Stimulated activated memory B cell treated with anti-CD40 and anti-IgM and Interleukin-4, amounts not matched to agents 10 μg/mL and 1 μg/mL and 100 μg/mL, for 72 hours (primary cell): ENCODE measurements at regions not wholly inside any gene's neighbourhood (a gene's known extent, or its start where the extent isn't known, plus 50 kb on each side); places are given as distances from the start of the nearest gene placed in this dataset.
"Not testable (repeated sequence)": the region's sequence is repeated elsewhere in the genome, so short reads cannot be mapped to it uniquely, and the experiment has no call there.

Experiments
- ATAC-seq: fragments of 150-1000 bp; cut with Tn5 transposase; 2 replicates; pipeline ENCODE4 v1.10.0; 2021
- H3K27ac Mint-ChIP-seq: one replicate; pipeline ENCODE4 v1.8.0; 2022; ENCODE audit warnings: mild to moderate bottlenecking, mixed read lengths
- H3K27me3 Mint-ChIP-seq: one replicate; pipeline ENCODE4 v1.8.0; 2022; ENCODE audit warnings: mixed read lengths
- H3K36me3 Mint-ChIP-seq: one replicate; pipeline ENCODE4 v1.8.0; 2022; ENCODE audit warnings: mixed read lengths
- H3K4me1 Mint-ChIP-seq: one replicate; pipeline ENCODE4 v1.8.0; 2022; ENCODE audit warnings: mixed read lengths
- H3K4me3 Mint-ChIP-seq: one replicate; pipeline ENCODE4 v1.8.0; 2022; ENCODE audit warnings: mild to moderate bottlenecking, moderate library complexity, mixed read lengths
- H3K9me3 Mint-ChIP-seq: one replicate; pipeline ENCODE4 v1.8.0; 2022; ENCODE audit warnings: mixed read lengths

GRCh38 chr3:173342679-173343078 is 54.9 kb upstream of the NLGN1 start:
- Mint-ChIP-seq H3K27me3 (no peaks in the 10 kb centered on the region), H3K4me3 (no peak overlapping the region), H3K4me1 (no peaks in the 10 kb centered on the region), H3K36me3 (no peaks in the 10 kb centered on the region), H3K9me3 (peaks cover 2% of the 10 kb centered on the region), H3K27ac (no peak overlapping the region)
- no peak for ATAC-seq

- Mint-ChIP-seq H3K27ac (no peak overlapping the region), H3K4me3 (no peak overlapping the region), H3K9me3 (peaks cover 2% of the 10 kb centered on the region), H3K27me3 (no peaks in the 10 kb centered on the region), H3K4me1 (no peaks in the 10 kb centered on the region), H3K36me3 (no peaks in the 10 kb centered on the region)
- no peak for ATAC-seq
Observed at GRCh38 chr3:173340626-173341025, 56.9 kb upstream of the NLGN1 start.

GRCh38 chr3:173336261-173336660 is 61.3 kb upstream of the NLGN1 start:
- Mint-ChIP-seq H3K36me3 (no peaks in the 10 kb centered on the region), H3K27me3 (no peaks in the 10 kb centered on the region), H3K4me3 (no peak overlapping the region), H3K9me3 (peaks cover 8% of the 10 kb centered on the region), H3K27ac (no peak overlapping the region), H3K4me1 (no peaks in the 10 kb centered on the region)
- ATAC-seq: no peak

- no peak overlapping the region for H3K4me3 Mint-ChIP-seq
- no peaks in the 10 kb centered on the region for H3K27me3 Mint-ChIP-seq
- ATAC-seq: no peak
- peaks cover 2% of the 10 kb centered on the region for H3K9me3 Mint-ChIP-seq
- no peaks in the 10 kb centered on the region for H3K4me1 Mint-ChIP-seq
- H3K27ac Mint-ChIP-seq: no peak overlapping the region
- no peaks in the 10 kb centered on the region for H3K36me3 Mint-ChIP-seq
Observed at GRCh38 chr3:173306110-173306509, 91.4 kb upstream of the NLGN1 start.

DNA sequence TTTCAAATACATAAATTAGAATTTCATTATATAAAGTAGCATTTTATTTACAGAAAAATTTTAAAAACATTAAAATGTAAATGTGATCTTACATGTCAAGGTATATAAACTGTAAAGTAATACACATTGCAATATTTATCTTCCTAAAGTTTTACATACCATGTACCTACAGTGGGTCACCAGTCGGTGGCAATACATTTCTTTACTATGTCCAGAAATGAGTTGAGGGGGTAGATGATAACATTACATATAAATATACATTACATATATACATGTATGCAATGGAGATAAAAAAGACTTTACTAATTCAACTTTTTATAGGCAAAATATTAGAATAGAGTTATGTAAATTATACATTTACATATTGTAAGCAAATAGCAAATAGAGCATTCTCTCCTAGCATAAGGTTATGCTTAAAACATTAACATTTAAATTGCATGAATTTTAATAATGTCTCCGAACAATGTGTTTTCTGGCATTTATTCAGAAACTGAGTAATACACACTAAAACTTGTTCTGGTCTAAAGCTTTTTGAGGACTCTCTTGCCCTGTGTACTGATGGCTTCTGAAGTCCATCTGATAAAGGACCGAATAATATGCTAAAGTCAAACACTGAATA is 93.3 kb upstream of the NLGN1 start:
- H3K27ac Mint-ChIP-seq: no peak overlapping the region
- H3K9me3 Mint-ChIP-seq: no peaks in the 10 kb centered on the region
- H3K27me3 Mint-ChIP-seq: no peaks in the 10 kb centered on the region
- no peak for ATAC-seq
- no peaks in the 10 kb centered on the region for H3K36me3 Mint-ChIP-seq
- H3K4me3 Mint-ChIP-seq: no peak overlapping the region
- H3K4me1 Mint-ChIP-seq: no peaks in the 10 kb centered on the region

DNA sequence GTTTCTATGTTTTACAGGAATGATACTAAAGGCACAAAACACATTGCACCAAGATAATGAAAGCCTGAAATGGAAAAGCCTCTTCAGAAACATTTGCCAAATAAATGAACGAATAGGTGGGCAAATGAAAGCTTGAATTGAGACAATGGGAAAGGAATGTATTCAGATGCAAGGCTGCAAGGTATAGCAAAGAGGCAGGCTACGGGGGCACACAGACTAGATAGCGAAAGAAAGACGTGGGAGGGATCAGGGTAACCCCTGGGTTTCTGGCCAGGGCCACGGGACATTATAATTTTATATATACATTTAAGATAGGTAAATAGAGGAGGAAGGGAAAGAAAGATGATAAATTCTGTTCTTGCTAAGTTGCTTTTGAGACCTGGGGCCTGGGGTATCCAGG is 95.9 kb upstream of the NLGN1 start:
- no peaks in the 10 kb centered on the region for H3K36me3 Mint-ChIP-seq
- H3K4me1 Mint-ChIP-seq: no peaks in the 10 kb centered on the region
- H3K4me3 Mint-ChIP-seq: no peak overlapping the region
- H3K9me3 Mint-ChIP-seq: peaks cover 1% of the 10 kb centered on the region
- no peak for ATAC-seq
- no peaks in the 10 kb centered on the region for H3K27me3 Mint-ChIP-seq
- no peak overlapping the region for H3K27ac Mint-ChIP-seq

- no peak for ATAC-seq
- no peak overlapping the region for H3K27ac Mint-ChIP-seq
- H3K36me3 Mint-ChIP-seq: no peaks in the 10 kb centered on the region
- H3K4me3 Mint-ChIP-seq: no peak overlapping the region
- H3K4me1 Mint-ChIP-seq: no peaks in the 10 kb centered on the region
- H3K27me3 Mint-ChIP-seq: no peaks in the 10 kb centered on the region
- peaks cover 10% of the 10 kb centered on the region for H3K9me3 Mint-ChIP-seq
Observed at GRCh38 chr3:173289072-173289471, 108.5 kb upstream of the NLGN1 start.

DNA sequence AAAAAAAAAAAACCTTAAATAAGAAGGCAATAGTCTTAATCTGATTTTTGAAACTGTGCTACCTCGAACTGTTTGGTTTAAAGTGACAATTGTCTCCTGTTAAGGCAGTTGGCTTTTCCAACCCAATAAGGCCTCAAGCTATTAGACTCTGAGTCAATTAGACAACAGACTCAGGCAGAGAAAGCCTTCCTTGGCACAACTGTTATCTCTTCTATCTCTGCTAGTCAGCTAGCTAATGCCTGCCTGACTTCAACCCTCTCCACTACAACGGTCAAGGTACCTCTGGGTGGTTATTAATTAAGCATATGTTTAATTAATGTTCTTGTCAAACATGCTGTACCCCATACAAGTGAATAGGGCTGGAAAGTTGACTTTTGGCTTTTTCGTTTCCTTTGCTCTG is 110.2 kb upstream of the NLGN1 start:
- no peak overlapping the region for H3K4me3 Mint-ChIP-seq
- H3K27ac Mint-ChIP-seq: no peak overlapping the region
- peaks cover 6% of the 10 kb centered on the region for H3K9me3 Mint-ChIP-seq
- no peaks in the 10 kb centered on the region for H3K4me1 Mint-ChIP-seq
- H3K36me3 Mint-ChIP-seq: no peaks in the 10 kb centered on the region
- no peak for ATAC-seq
- no peaks in the 10 kb centered on the region for H3K27me3 Mint-ChIP-seq

DNA sequence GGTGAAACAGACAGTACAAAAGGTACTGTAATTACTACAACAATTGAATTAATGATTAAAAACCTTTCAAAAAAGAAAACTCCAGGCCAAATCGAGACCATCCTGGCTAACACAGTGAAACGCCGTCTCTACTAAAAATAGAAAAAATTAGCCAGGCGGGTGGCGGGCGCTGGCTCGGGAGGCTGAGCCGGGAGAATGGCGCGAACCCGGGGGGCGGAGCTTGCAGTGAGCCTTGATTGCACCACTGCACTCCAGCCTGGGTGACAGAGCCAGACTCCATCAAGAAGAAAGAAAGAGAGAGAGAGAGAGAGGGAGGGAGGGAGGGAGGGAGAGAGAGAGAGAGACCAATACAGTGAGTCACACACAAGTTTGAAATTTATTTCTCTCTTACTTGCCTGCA is 111.0 kb upstream of the NLGN1 start:
- ATAC-seq, H3K27me3 Mint-ChIP-seq, H3K4me1 Mint-ChIP-seq, H3K4me3 Mint-ChIP-seq, H3K9me3 Mint-ChIP-seq, H3K27ac Mint-ChIP-seq, H3K36me3 Mint-ChIP-seq: not testable (repeated sequence)

DNA sequence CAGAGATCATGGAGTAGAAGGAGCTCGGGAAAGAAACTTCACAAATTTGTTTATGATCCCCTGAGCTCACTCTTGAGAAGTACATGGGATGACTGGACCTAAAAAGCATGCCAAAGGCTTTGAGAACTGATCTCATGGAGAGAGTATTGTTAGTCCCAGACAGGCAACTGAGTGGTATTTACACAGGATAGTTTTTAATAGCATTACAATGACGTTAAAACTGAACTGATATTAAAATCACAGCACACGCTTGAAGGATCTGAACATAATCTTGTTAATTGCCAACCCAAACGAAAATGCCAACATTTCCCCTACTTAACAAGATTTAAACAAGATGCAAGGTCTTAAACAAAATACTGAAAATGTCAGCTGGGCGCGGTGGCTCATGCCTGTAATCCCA is 113.2 kb upstream of the NLGN1 start:
- Mint-ChIP-seq H3K36me3 (no peaks in the 10 kb centered on the region), H3K27me3 (no peaks in the 10 kb centered on the region), H3K4me3 (no peak overlapping the region), H3K9me3 (peaks cover 6% of the 10 kb centered on the region), H3K27ac (no peak overlapping the region), H3K4me1 (no peaks in the 10 kb centered on the region)
- ATAC-seq: no peak

DNA sequence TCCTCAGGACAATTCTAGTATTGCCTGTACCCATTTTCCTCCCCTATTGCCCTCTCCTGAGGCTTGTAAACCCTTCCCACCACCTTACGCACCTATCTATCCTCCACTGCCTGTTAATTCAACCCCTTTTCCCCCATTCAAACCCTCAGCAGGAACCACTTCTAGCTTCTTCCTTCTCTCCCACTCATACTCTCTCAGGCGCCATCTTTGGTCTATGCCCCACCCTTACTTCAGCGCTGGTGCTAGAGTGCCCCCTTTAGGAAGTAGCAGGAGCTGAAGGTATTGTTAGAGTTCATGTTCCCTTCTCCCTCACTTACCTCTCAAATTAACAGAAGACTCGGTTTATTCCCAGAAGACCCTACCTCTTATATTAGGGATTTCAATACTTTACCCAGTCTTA is 121.8 kb upstream of the NLGN1 start:
- Mint-ChIP-seq H3K27ac (no peak overlapping the region), H3K4me1 (no peaks in the 10 kb centered on the region), H3K36me3 (no peaks in the 10 kb centered on the region), H3K27me3 (no peaks in the 10 kb centered on the region), H3K4me3 (no peak overlapping the region), H3K9me3 (peaks cover 11% of the 10 kb centered on the region)
- no peak for ATAC-seq

DNA sequence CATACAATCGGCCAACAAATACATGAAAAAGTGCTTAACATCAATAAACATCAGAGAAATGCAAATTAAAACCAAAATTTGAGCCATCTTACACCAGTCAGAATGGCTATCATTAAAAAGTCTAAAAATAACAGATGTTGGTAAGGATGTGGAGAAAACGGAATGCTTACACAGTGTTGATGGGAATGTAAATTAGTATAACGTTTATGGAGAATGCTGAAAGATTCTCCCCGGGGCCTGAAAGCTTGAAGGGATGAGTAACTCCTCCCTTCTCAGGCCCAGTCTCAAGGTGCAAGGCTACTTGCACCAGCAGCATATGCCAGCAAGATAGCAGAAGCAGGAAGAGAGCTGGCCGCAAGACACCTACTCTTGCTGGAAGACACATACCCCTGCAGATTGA is 123.7 kb upstream of the NLGN1 start:
- no peak for ATAC-seq
- Mint-ChIP-seq H3K27ac (no peak overlapping the region), H3K4me1 (no peaks in the 10 kb centered on the region), H3K4me3 (no peak overlapping the region), H3K27me3 (no peaks in the 10 kb centered on the region), H3K9me3 (peaks cover 11% of the 10 kb centered on the region), H3K36me3 (no peaks in the 10 kb centered on the region)

GRCh38 chr3:173268781-173269180 is 127.7 kb upstream of the SPATA16 start:
- H3K27me3 Mint-ChIP-seq: no peaks in the 10 kb centered on the region
- no peaks in the 10 kb centered on the region for H3K4me1 Mint-ChIP-seq
- no peak overlapping the region for H3K4me3 Mint-ChIP-seq
- no peak for ATAC-seq
- no peak overlapping the region for H3K27ac Mint-ChIP-seq
- no peaks in the 10 kb centered on the region for H3K36me3 Mint-ChIP-seq
- no peaks in the 10 kb centered on the region for H3K9me3 Mint-ChIP-seq

DNA sequence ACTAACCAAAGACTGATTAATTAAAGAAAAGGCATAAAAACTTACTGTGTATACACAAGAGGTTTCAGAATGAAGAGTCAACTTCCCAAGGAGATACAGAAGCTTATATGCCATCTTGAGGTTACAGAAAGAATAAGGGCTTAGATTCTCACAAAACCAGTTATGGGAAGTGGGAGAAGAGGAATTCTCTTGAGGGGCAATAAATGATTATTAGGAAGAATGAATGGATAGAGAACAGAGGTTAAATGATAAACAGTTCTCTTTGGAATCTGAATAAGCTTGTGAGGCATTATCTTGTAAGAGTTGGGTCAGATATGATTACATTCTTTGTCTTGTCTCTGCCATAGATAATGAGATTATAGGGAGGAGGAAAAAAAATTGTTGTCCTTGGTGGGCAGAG is 126.7 kb upstream of the SPATA16 start:
- no peaks in the 10 kb centered on the region for H3K27me3 Mint-ChIP-seq
- no peaks in the 10 kb centered on the region for H3K4me1 Mint-ChIP-seq
- H3K9me3 Mint-ChIP-seq: no peaks in the 10 kb centered on the region
- no peaks in the 10 kb centered on the region for H3K36me3 Mint-ChIP-seq
- no peak for ATAC-seq
- no peak overlapping the region for H3K27ac Mint-ChIP-seq
- H3K4me3 Mint-ChIP-seq: no peak overlapping the region

DNA sequence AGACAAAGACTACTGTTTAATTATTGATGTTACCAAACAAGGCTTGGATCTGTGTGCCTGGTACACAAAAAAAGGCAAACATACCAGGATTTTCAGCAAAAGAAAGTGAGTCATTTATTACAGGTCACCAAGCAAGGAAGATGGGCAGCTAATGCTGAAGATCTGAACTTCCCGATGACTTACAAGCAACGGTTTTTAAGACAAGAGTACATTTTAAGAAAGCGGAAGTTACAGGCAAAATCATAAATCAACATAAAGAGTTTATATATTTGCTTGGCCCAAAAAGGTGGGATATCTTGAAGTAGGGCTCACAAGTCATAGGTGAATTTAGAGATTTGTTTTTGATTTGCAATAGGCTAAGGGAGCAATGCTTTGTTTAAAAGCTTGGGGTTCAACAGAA is 125.4 kb upstream of the SPATA16 start:
- H3K9me3 Mint-ChIP-seq: no peaks in the 10 kb centered on the region
- H3K4me3 Mint-ChIP-seq: no peak overlapping the region
- H3K4me1 Mint-ChIP-seq: no peaks in the 10 kb centered on the region
- no peak for ATAC-seq
- H3K27me3 Mint-ChIP-seq: no peaks in the 10 kb centered on the region
- no peaks in the 10 kb centered on the region for H3K36me3 Mint-ChIP-seq
- H3K27ac Mint-ChIP-seq: no peak overlapping the region

- Mint-ChIP-seq H3K27ac (no peak overlapping the region), H3K9me3 (peaks cover 3% of the 10 kb centered on the region), H3K4me1 (no peaks in the 10 kb centered on the region), H3K27me3 (no peaks in the 10 kb centered on the region), H3K36me3 (no peaks in the 10 kb centered on the region), H3K4me3 (no peak overlapping the region)
- no peak for ATAC-seq
Observed at GRCh38 chr3:173258697-173259096, 117.7 kb upstream of the SPATA16 start.

- no peaks in the 10 kb centered on the region for H3K4me1 Mint-ChIP-seq
- H3K9me3 Mint-ChIP-seq: peaks cover 3% of the 10 kb centered on the region
- H3K27me3 Mint-ChIP-seq: no peaks in the 10 kb centered on the region
- H3K27ac Mint-ChIP-seq: no peak overlapping the region
- ATAC-seq: no peak
- H3K4me3 Mint-ChIP-seq: no peak overlapping the region
- H3K36me3 Mint-ChIP-seq: no peaks in the 10 kb centered on the region
Observed at GRCh38 chr3:173257797-173258196, 116.8 kb upstream of the SPATA16 start.
